Gastrocnemius medialis (tissue), 4 donors: ENCODE measurements at regions not wholly inside any gene's neighbourhood (a gene's known extent, or its start where the extent isn't known, plus 50 kb on each side); places are given as distances from the start of the nearest gene placed in this dataset.

Experiments used
- ATAC-seq, 2 donors: fragments of 150-250 bp; one replicate each; pipeline ENCODE4 v1.9.1; 2016
- DNase-seq, 2 donors: peaks; one replicate each; pipeline ENCODE4 v3.0.0-alpha.2; 2019
- H3K27ac ChIP-seq, 4 donors: fragments of 200-600 bp; sonication (generic); 1 replicate in 1 of 4; 2 replicates in 3 of 4; pipeline ENCODE4 v1.5.1; 2016 to 2018; ENCODE audit warnings: mild to moderate bottlenecking in 2 of 4, moderate library complexity in 1 of 4
- H3K27me3 ChIP-seq, 3 donors: fragments of 200-600 bp; sonication (generic) in 2 of 3; 1 replicate in 1 of 3; 2 replicates in 2 of 3; pipeline versions ENCODE4 v1.5.1 to v1.6.0; 2016 to 2019; ENCODE audit warnings: mild to moderate bottlenecking in 1 of 3, moderate library complexity in 1 of 3
- H3K36me3 ChIP-seq, 2 donors: fragments of 200-600 bp; sonication (generic) in 1 of 2; one replicate each; pipeline ENCODE4 v1.5.1; 2017 to 2018
- H3K4me1 ChIP-seq, 2 donors: fragments of 200-600 bp; sonication (generic) in 1 of 2; one replicate each; pipeline ENCODE4 v1.5.1; 2016 to 2017; ENCODE audit warnings: mild to moderate bottlenecking in 2 of 2
- H3K4me3 ChIP-seq, 4 donors: fragments of 200-600 bp; sonication (generic) in 3 of 4; 1 replicate in 1 of 4; 2 replicates in 3 of 4; pipeline ENCODE4 v1.5.1; 2016 to 2019; ENCODE audit warnings: mild to moderate bottlenecking in 2 of 4
- H3K9me3 ChIP-seq, 3 donors: fragments of 200-600 bp; sonication (generic) in 2 of 3; 1 replicate in 1 of 3; 2 replicates in 2 of 3; pipeline ENCODE4 v1.5.1; 2016 to 2019
- POLR2A ChIP-seq, 2 donors: fragments of 450-650 bp; IDR thresholded peaks; one replicate each; pipeline ENCODE4 v1.6.1; 2017; ENCODE audit warnings: antibody characterized with exemption in 2 of 2, mild to moderate bottlenecking in 2 of 2, moderate library complexity in 2 of 2
- in situ Hi-C, 4 donors: fragments of 200-750 bp; cut with MboI; loops; one replicate each; pipeline versions ENCODE4 v1.15.0 to v1.8.0; 2017; ENCODE audit warnings: low sequenced_read_pairs in 4 of 4
- intact Hi-C: fragments of 100-400 bp; cut with DNase I; formaldehyde crosslinking; loops from one replicate; pipeline ENCODE4 v1.15.1; 2023; ENCODE audit warnings: low total_unique reads
- TF ChIP-seq, protein P1 (sequence below), 5 experiments: fragments of 450-650 bp in 3 of 5; fragments of 200-600 bp in 2 of 5; sonication (generic) in 2 of 5; IDR thresholded peaks in 4 of 5; conservative IDR thresholded peaks in 1 of 5; 1 replicate in 4 of 5; 2 replicates in 1 of 5; pipeline ENCODE4 v1.5.1; 2016 to 2019; ENCODE audit warnings: antibody characterized with exemption in 5 of 5, mild to moderate bottlenecking in 3 of 5, moderate library complexity in 3 of 5

DNA sequence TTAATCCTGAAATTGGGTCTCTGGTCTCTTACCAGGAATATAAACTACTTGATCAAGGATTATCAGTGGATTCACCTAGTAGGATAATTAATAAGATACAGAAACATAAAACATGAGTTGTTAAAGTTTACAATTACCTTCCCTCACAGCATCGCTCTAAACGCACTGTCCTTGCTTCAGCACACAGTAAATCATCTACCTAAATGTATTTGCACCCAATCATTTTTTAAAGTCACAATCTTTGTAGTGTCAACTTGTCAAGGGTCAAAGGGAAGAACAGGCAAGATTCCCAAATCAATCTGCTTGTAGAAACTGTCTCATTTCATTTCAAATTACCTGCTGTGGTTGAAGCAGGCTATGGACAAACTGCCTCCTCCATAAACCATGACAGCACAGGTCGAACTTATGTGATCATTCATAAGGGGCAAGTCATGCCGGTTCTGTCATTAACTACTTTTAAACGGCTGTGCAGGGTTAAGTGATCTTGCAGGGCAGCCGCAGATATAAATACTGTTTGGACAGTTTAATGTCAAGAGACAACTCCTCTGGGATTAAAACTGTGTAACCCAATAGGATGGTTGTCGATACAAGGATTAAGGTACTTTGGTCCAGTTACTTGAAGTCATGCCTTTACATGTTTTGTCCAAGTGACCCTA is 93.6 kb downstream of the ZNF281 start:
- H3K9me3 ChIP-seq, result no peaks in the 10 kb centered on the region
- no peak overlapping the region for H3K4me3 ChIP-seq
- ATAC-seq (no peak), DNase-seq (no peak)
- H3K36me3 ChIP-seq, result no peaks in the 10 kb centered on the region
- H3K4me1 ChIP-seq, result no peaks in the 10 kb centered on the region
- no peak overlapping the region for H3K27ac ChIP-seq
- in situ Hi-C loops (loop anchor here in 2 of 4 donors (25.0 kb wide), 2 partner anchors 171 to 629 kb away; no protein-coding TSS in a partner anchor), intact Hi-C loops (no loop called here)
- TF ChIP-seq, protein P1, sequence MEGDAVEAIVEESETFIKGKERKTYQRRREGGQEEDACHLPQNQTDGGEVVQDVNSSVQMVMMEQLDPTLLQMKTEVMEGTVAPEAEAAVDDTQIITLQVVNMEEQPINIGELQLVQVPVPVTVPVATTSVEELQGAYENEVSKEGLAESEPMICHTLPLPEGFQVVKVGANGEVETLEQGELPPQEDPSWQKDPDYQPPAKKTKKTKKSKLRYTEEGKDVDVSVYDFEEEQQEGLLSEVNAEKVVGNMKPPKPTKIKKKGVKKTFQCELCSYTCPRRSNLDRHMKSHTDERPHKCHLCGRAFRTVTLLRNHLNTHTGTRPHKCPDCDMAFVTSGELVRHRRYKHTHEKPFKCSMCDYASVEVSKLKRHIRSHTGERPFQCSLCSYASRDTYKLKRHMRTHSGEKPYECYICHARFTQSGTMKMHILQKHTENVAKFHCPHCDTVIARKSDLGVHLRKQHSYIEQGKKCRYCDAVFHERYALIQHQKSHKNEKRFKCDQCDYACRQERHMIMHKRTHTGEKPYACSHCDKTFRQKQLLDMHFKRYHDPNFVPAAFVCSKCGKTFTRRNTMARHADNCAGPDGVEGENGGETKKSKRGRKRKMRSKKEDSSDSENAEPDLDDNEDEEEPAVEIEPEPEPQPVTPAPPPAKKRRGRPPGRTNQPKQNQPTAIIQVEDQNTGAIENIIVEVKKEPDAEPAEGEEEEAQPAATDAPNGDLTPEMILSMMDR (IDR thresholded peaks at IDR 0.05 in 4 of 5, conservative IDR thresholded peaks at IDR 0.05 in 1 of 5), result no peak
- TF ChIP-seq POLR2A (IDR thresholded peaks at IDR 0.05), result no peak
- peaks cover 0 to 23% (median 17%) of the 10 kb centered on the region in 3 donors for H3K27me3 ChIP-seq

DNA sequence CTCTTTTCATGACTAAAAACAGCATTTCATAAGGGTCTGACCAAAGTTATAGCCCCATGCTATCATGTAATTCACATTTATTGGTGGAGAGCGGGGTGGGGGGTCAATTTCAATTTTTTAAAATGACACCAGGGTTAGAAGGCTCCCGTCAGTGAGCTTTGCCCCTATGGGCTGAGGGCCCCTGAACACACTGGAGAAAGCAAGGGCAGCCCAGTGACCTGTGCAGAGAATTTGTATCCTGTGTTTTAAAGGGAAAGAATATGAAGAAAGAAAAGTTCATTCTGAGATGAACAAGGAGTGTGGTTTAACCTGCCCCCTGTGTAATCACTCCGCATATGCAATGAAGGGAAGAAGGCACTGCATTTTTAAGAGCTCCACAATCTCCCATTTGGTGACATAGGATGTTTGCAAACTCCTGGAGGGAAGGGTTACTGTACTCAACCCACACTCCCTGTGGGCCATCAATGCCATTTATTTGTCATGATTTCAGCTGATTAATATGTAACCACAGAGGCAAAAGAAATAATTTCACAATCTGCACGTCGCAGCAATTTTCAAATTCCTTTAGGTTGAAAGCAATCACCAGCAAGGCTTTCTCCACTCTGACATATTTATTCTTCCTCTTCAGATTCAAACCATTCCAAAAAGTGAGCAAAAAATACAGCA is 95.6 kb downstream of the ZNF281 start:
- no peak for TF ChIP-seq POLR2A (IDR thresholded peaks at IDR 0.05)
- TF ChIP-seq, protein P1 (IDR thresholded peaks at IDR 0.05 in 4 of 5, conservative IDR thresholded peaks at IDR 0.05 in 1 of 5), result no peak
- intact Hi-C loops, result no loop called here
- in situ Hi-C loops, result loop anchor here in 2 of 4 donors (25.0 kb wide), 2 partner anchors 173 to 627 kb away; no protein-coding TSS in a partner anchor
- no peak overlapping the region for H3K27ac ChIP-seq
- no peak overlapping the region for H3K4me3 ChIP-seq
- DNase-seq, result no peak
- H3K9me3 ChIP-seq, result no peaks in the 10 kb centered on the region
- peaks cover 0 to 23% (median 17%) of the 10 kb centered on the region in 3 donors for H3K27me3 ChIP-seq
- H3K36me3 ChIP-seq, result no peaks in the 10 kb centered on the region
- no peak for ATAC-seq
- no peaks in the 10 kb centered on the region for H3K4me1 ChIP-seq

DNA sequence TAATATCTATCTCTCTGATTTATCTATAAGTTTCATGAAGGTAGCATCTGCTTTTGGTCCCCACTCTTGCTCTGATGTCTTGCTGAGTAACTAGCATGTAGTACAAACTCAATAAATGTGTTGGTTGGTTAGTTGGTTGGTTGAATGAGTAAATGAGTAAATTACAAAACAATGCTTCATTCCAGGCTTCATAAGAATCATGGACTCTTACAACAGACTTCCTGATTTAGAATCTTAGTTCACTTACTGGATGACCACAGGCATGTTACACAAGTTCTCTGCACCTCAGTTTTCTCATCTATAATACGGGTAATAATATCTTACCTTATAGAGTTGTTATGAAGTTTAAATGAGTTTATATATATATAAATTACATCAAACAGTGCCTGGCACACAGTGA is 98.6 kb downstream of the ZNF281 start:
- DNase-seq, result no peak
- H3K4me3 ChIP-seq, result no peak overlapping the region
- in situ Hi-C loops, result loop anchor here in 2 of 4 donors (25.0 kb wide), 2 partner anchors 176 to 624 kb away; no protein-coding TSS in a partner anchor

DNA sequence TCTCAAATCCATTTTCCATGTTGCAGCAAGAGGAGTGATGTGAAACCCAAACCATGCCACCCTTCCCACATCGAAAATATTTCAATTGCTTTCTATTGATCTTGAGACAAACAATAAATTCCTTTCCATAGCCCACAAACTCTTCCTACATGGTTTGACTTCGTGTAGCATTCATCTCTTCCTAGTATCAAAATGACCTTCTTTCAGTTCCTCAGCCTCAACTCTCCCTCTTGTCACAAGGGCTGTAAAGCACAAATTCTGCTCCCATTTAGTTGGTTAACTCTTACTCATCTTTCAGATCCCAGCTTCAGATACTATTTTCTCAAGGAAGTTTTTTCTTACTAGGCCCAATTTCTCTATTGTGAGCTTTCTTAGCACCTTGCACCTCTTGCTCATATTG is 99.0 kb downstream of the ZNF281 start:
- no peak overlapping the region for H3K27ac ChIP-seq
- peaks cover 0 to 19% (median 16%) of the 10 kb centered on the region in 3 donors for H3K27me3 ChIP-seq
- intact Hi-C loops, result no loop called here
- H3K4me3 ChIP-seq, result no peak overlapping the region
- no peak for DNase-seq
- no peaks in the 10 kb centered on the region for H3K9me3 ChIP-seq
- TF ChIP-seq, protein P1 (IDR thresholded peaks at IDR 0.05 in 4 of 5, conservative IDR thresholded peaks at IDR 0.05 in 1 of 5), result no peak
- TF ChIP-seq POLR2A (IDR thresholded peaks at IDR 0.05), result no peak
- ATAC-seq, result no peak
- H3K4me1 ChIP-seq, result no peaks in the 10 kb centered on the region
- H3K36me3 ChIP-seq, result no peaks in the 10 kb centered on the region
- in situ Hi-C loops, result loop anchor here in 2 of 4 donors (25.0 kb wide), 2 partner anchors 176 to 624 kb away; no protein-coding TSS in a partner anchor

More for the DNA sequence above, 98.6 kb downstream of the ZNF281 start:
- no peaks in the 10 kb centered on the region for H3K9me3 ChIP-seq
- intact Hi-C loops, result no loop called here
- TF ChIP-seq, protein P1 (IDR thresholded peaks at IDR 0.05 in 4 of 5, conservative IDR thresholded peaks at IDR 0.05 in 1 of 5), result no peak
- TF ChIP-seq POLR2A (IDR thresholded peaks at IDR 0.05), result no peak
- no peak overlapping the region for H3K27ac ChIP-seq
- no peak for ATAC-seq
- peaks cover 0 to 23% (median 17%) of the 10 kb centered on the region in 3 donors for H3K27me3 ChIP-seq
- no peaks in the 10 kb centered on the region for H3K4me1 ChIP-seq
- H3K36me3 ChIP-seq, result no peaks in the 10 kb centered on the region
